Liver (tissue), 8 donors: ENCODE measurements at regions not wholly inside any gene's neighbourhood (a gene's known extent, or its start where the extent isn't known, plus 50 kb on each side); places are given as distances from the start of the nearest gene placed in this dataset.

ENCODE experiments used
- DNase-seq: peaks from one replicate; pipeline ENCODE4 v3.0.0-alpha.2; 2017; ENCODE audit warnings: low spot score
- H3K27ac ChIP-seq, 2 donors: one replicate each; pipeline ENCODE4 v1.7.0; 2013; ENCODE audit warnings: inconsistent platforms in 2 of 2, low read length in 2 of 2, control low read depth in 1 of 2, low read depth in 1 of 2, mild to moderate bottlenecking in 1 of 2
- H3K27me3 ChIP-seq, 4 donors: one replicate each; pipeline versions ENCODE4 v1.6.1 to v1.7.0; 2013; ENCODE audit warnings: low read length in 3 of 4, inconsistent platforms in 1 of 4, mild to moderate bottlenecking in 1 of 4, moderate library complexity in 1 of 4; ENCODE audit not compliant: control insufficient read depth in 4 of 4, insufficient read depth in 4 of 4
- H3K36me3 ChIP-seq, 4 donors: one replicate each; pipeline versions ENCODE4 v1.6.1 to v1.7.0; 2013; ENCODE audit warnings: low read length in 3 of 4, mild to moderate bottlenecking in 3 of 4, low read depth in 1 of 4, moderate library complexity in 1 of 4; ENCODE audit not compliant: control insufficient read depth in 4 of 4, insufficient read depth in 3 of 4
- H3K4me1 ChIP-seq, 4 donors: one replicate each; pipeline versions ENCODE4 v1.6.1 to v1.7.0; 2013; ENCODE audit warnings: low read length in 3 of 4, mild to moderate bottlenecking in 3 of 4, moderate library complexity in 1 of 4; ENCODE audit not compliant: control insufficient read depth in 4 of 4, insufficient read depth in 4 of 4
- H3K4me3 ChIP-seq, 3 donors: one replicate each; pipeline versions ENCODE4 v1.6.1 to v1.7.0; 2013; ENCODE audit warnings: low read length in 3 of 3, control low read depth in 1 of 3, low read depth in 1 of 3, mild to moderate bottlenecking in 1 of 3
- H3K9ac ChIP-seq, 2 donors: one replicate each; pipeline ENCODE4 v1.7.0; 2013; ENCODE audit warnings: low read length in 2 of 2, mild to moderate bottlenecking in 2 of 2, moderate library complexity in 2 of 2, control low read depth in 1 of 2, low read depth in 1 of 2
- H3K9me3 ChIP-seq, 4 donors: one replicate each; pipeline versions ENCODE4 v1.6.1 to v1.7.0; 2013; ENCODE audit warnings: low read length in 3 of 4; ENCODE audit not compliant: control insufficient read depth in 4 of 4
- ATF3 ChIP-seq: IDR thresholded peaks from 2 replicates; pipeline ENCODE4 v1.6.1; 2016; ENCODE audit warnings: antibody characterized with exemption
- CTCF ChIP-seq: fragments of 150-350 bp; IDR thresholded peaks from 2 replicates; pipeline ENCODE4 v1.5.1; 2017; ENCODE audit warnings: improper control_type of control experiment, low read depth, low read length; ENCODE audit not compliant: missing input control
- EGR1 ChIP-seq, 2 donors: IDR thresholded peaks; 2 replicates each; pipeline ENCODE4 v1.6.1; 2016 to 2018; ENCODE audit warnings: antibody characterized with exemption in 2 of 2, low read depth in 2 of 2
- FOXA1 ChIP-seq: IDR thresholded peaks from 2 replicates; pipeline ENCODE4 v1.6.1; 2016; ENCODE audit warnings: antibody characterized with exemption
- FOXA2 ChIP-seq: IDR thresholded peaks from 2 replicates; pipeline ENCODE4 v1.6.1; 2016; ENCODE audit warnings: antibody characterized with exemption
- GABPA ChIP-seq, 2 donors: IDR thresholded peaks in 1 of 2; conservative IDR thresholded peaks in 1 of 2; 2 replicates each; pipeline ENCODE4 v1.6.1; 2016; ENCODE audit warnings: antibody characterized with exemption in 2 of 2, mild to moderate bottlenecking in 1 of 2, moderate library complexity in 1 of 2
- HNF4A ChIP-seq, 2 donors: conservative IDR thresholded peaks; 2 replicates each; pipeline ENCODE4 v1.6.1; 2016; ENCODE audit warnings: antibody characterized with exemption in 2 of 2, mild to moderate bottlenecking in 2 of 2
- HNF4G ChIP-seq: IDR thresholded peaks from 2 replicates; pipeline ENCODE4 v1.6.1; 2016; ENCODE audit warnings: antibody characterized with exemption
- JUND ChIP-seq, 2 donors: IDR thresholded peaks; 2 replicates each; pipeline ENCODE4 v1.6.1; 2016; ENCODE audit warnings: antibody characterized with exemption in 2 of 2
- MAX ChIP-seq: IDR thresholded peaks from 2 replicates; pipeline ENCODE4 v1.6.1; 2016; ENCODE audit warnings: antibody characterized with exemption
- NR2F2 ChIP-seq: IDR thresholded peaks from 2 replicates; pipeline ENCODE4 v1.6.1; 2016; ENCODE audit warnings: antibody characterized with exemption
- RAD21 ChIP-seq, 2 donors: IDR thresholded peaks; 2 replicates each; pipeline ENCODE4 v1.6.1; 2016; ENCODE audit warnings: antibody characterized with exemption in 2 of 2, mild to moderate bottlenecking in 2 of 2
- REST ChIP-seq: IDR thresholded peaks from 2 replicates; pipeline ENCODE4 v1.6.1; 2016; ENCODE audit warnings: antibody characterized with exemption, mild to moderate bottlenecking
- RXRA ChIP-seq, 2 donors: IDR thresholded peaks; 2 replicates each; pipeline ENCODE4 v1.6.1; 2017 to 2018; ENCODE audit warnings: antibody characterized with exemption in 2 of 2, mild to moderate bottlenecking in 1 of 2
- SP1 ChIP-seq: IDR thresholded peaks from 2 replicates; pipeline ENCODE4 v1.6.1; 2018; ENCODE audit warnings: antibody characterized with exemption, mild to moderate bottlenecking
- TAF1 ChIP-seq: conservative IDR thresholded peaks from 2 replicates; pipeline ENCODE4 v1.6.1; 2016; ENCODE audit warnings: antibody characterized with exemption, mild to moderate bottlenecking
- YY1 ChIP-seq: IDR thresholded peaks from 2 replicates; pipeline ENCODE4 v1.6.1; 2016; ENCODE audit warnings: antibody characterized with exemption, mild to moderate bottlenecking
- ZBTB33 ChIP-seq: IDR thresholded peaks from 2 replicates; pipeline ENCODE4 v1.6.1; 2016; ENCODE audit warnings: antibody characterized with exemption
- WGBS: extraction: QIAGEN DNeasy Blood & Tissue Kit; methylation state at CpG from one replicate; pipeline ENCODE4 v1.1.7; 2013; 5-methylcytosine and 5-hydroxymethylcytosine counted together
- donor health status: healthy.
- donor health status: healthy.
- donor health status: healthy.
- donor health status: healthy.
- donor health status: healthy.

- Histone ChIP-seq H3K9me3 (peaks cover 0 to 7% (median 4%) of the 10 kb centered on the region in 4 donors), H3K4me1 (no peaks in the 10 kb centered on the region), H3K36me3 (no peaks in the 10 kb centered on the region), H3K9ac (no peak overlapping the region), H3K27me3 (no peaks in the 10 kb centered on the region), H3K4me3 (no peak overlapping the region), H3K27ac (no peak overlapping the region)
- TF ChIP-seq HNF4G (no peak), ZBTB33 (no peak), MAX (no peak)
- 79% methylated on average over 7 of the region's 7 CpGs for WGBS
- DNase-seq, result no peak
These were observed 127.8 kb downstream of the SOD2 start for GRCh38 chr6:159565181-159565710.

GRCh38 chr6:159564456-159564855 is 128.6 kb downstream of the SOD2 start:
- no peaks in the 10 kb centered on the region for H3K27me3 ChIP-seq
- no peaks in the 10 kb centered on the region for H3K36me3 ChIP-seq
- H3K9me3 ChIP-seq, result peaks cover 0 to 3% (median 1%) of the 10 kb centered on the region in 4 donors
- TF ChIP-seq RXRA (IDR thresholded peaks at IDR 0.05) (no peak), YY1 (no peak), CTCF (no peak), SP1 (no peak), HNF4G (no peak), EGR1 (IDR thresholded peaks at IDR 0.05; ENCODE audit: low read depth in 2 of 2) (no peak), FOXA1 (no peak), REST (no peak), TAF1 (no peak), MAX (no peak), ATF3 (no peak), ZBTB33 (no peak), NR2F2 (no peak), JUND (IDR thresholded peaks at IDR 0.05) (no peak), GABPA (IDR thresholded peaks at IDR 0.05 in 1 of 2, conservative IDR thresholded peaks at IDR 0.05 in 1 of 2) (no peak), RAD21 (IDR thresholded peaks at IDR 0.05) (no peak), HNF4A (conservative IDR thresholded peaks at IDR 0.05) (no peak), FOXA2 (no peak)
- 86% methylated on average over 5 of the region's 5 CpGs for WGBS
- H3K4me3 ChIP-seq, result no peak overlapping the region
- no peak overlapping the region for H3K9ac ChIP-seq
- H3K27ac ChIP-seq, result no peak overlapping the region
- no peaks in the 10 kb centered on the region for H3K4me1 ChIP-seq
- no peak for DNase-seq
